IMR-90 (cell line): ENCODE measurements at regions not wholly inside any gene's neighbourhood (a gene's known extent, or its start where the extent isn't known, plus 50 kb on each side); places are given as distances from the start of the nearest gene placed in this dataset.

Experiments used
- ATAC-seq: fragments of 200-7000 bp; cut with Tn5 transposase; 2 replicates; pipeline ENCODE4 v1.9.1; 2020; ENCODE audit warnings: low read depth, mild to moderate bottlenecking, moderate library complexity
- BruUV-seq: library from RNA; stranded (reverse); fragments of 400-500 nt; replicated peaks from 2 replicates; lab custom pipeline; 2021; lab: Mats Ljungman, UMichigan
- CTCF ChIA-PET: fragments of 300-600 bp; formaldehyde crosslinking; extraction: SDS; loops from one replicate; lab custom pipeline; 2021; ENCODE audit warnings: antibody characterized with exemption; lab: Yijun Ruan, JAX
- POLR2A ChIA-PET: fragments of 300-600 bp; sonication (Branson Sonifier 250); formaldehyde crosslinking; loops from one replicate; lab custom pipeline; 2022; ENCODE audit warnings: antibody characterized with exemption; ENCODE audit not compliant: unreplicated experiment; lab: Charles Lee
- DNase-seq: peaks from one replicate; pipeline ENCODE4 v3.0.0; 2013
- H2AFZ ChIP-seq: replicated peaks from 2 replicates; pipeline ENCODE3; 2013; ENCODE audit warnings: low read length, mild to moderate bottlenecking; ENCODE audit not compliant: poor library complexity
- H2AK5ac ChIP-seq: 2 replicates; pipeline ENCODE4 v1.6.1; 2013; ENCODE audit warnings: low read depth, low read length, inconsistent platforms
- H2AK9ac ChIP-seq: replicated peaks from 2 replicates; pipeline ENCODE3; 2013; ENCODE audit warnings: mild to moderate bottlenecking, low read depth, low read length, moderate library complexity; ENCODE audit not compliant: poor library complexity
- H2BK120ac ChIP-seq: 2 replicates; pipeline ENCODE4 v1.6.1; 2013; ENCODE audit warnings: low read depth, low read length, inconsistent platforms
- H2BK15ac ChIP-seq: 3 replicates; pipeline ENCODE4 v1.6.1; 2013; ENCODE audit warnings: low read depth, low read length, inconsistent platforms
- H2BK20ac ChIP-seq: 2 replicates; pipeline ENCODE4 v1.6.1; 2013; ENCODE audit warnings: low read depth, mild to moderate bottlenecking, inconsistent platforms, low read length, moderate library complexity
- H2BK5ac ChIP-seq: 2 replicates; pipeline ENCODE4 v1.6.1; 2013; ENCODE audit warnings: mild to moderate bottlenecking, low read depth, low read length, inconsistent platforms; ENCODE audit not compliant: poor library complexity, severe bottlenecking
- H3K14ac ChIP-seq: replicated peaks from 2 replicates; pipeline ENCODE4 v1.6.1; 2013; ENCODE audit warnings: low read depth, low read length, inconsistent platforms
- H3K18ac ChIP-seq: 2 replicates; pipeline ENCODE4 v1.6.1; 2013; ENCODE audit warnings: low read depth, low read length, control low read depth
- H3K23ac ChIP-seq: 2 replicates; pipeline ENCODE4 v1.6.1; 2013; ENCODE audit warnings: low read depth, low read length, inconsistent platforms
- H3K27ac ChIP-seq: 2 replicates; pipeline ENCODE4 v1.5.1; 2013; ENCODE audit warnings: mild to moderate bottlenecking, control low read depth, low read length; ENCODE audit not compliant: insufficient read depth
- H3K27me3 ChIP-seq: 2 replicates; pipeline ENCODE4 v1.6.1; 2013; ENCODE audit warnings: low read length; ENCODE audit not compliant: control insufficient read depth, insufficient read depth
- H3K36me3 ChIP-seq: 2 replicates; pipeline ENCODE4 v1.6.1; 2013; ENCODE audit warnings: low read length, mixed read lengths; ENCODE audit not compliant: control insufficient read depth, insufficient read depth
- H3K4ac ChIP-seq: 2 replicates; pipeline ENCODE4 v1.6.1; 2013; ENCODE audit warnings: low read depth, low read length, inconsistent platforms
- H3K4me1 ChIP-seq: 2 replicates; pipeline ENCODE4 v1.6.1; 2013; ENCODE audit warnings: low read length, mixed read lengths; ENCODE audit not compliant: control insufficient read depth, insufficient read depth
- H3K4me2 ChIP-seq: 2 replicates; pipeline ENCODE4 v1.6.1; 2013; ENCODE audit warnings: low read depth, mild to moderate bottlenecking, control low read depth, low read length, moderate library complexity
- H3K4me3 ChIP-seq: 2 replicates; pipeline ENCODE4 v1.5.1; 2013; ENCODE audit warnings: low read depth, mild to moderate bottlenecking, control low read depth, low read length, moderate library complexity; ENCODE audit not compliant: insufficient read depth
- H3K56ac ChIP-seq: 2 replicates; pipeline ENCODE4 v1.6.1; 2013; ENCODE audit warnings: low read length, inconsistent platforms; ENCODE audit not compliant: insufficient read depth; ENCODE audit errors: extremely low read depth
- H3K79me1 ChIP-seq, 2 experiments: 2 replicates each; pipeline ENCODE4 v1.6.1; 2013; ENCODE audit warnings: low read length in 2 of 2, inconsistent platforms in 1 of 2, low read depth in 1 of 2
- H3K9ac ChIP-seq: 2 replicates; pipeline ENCODE4 v1.6.1; 2013; ENCODE audit warnings: low read depth, low read length, control low read depth
- H3K9me1 ChIP-seq: 2 replicates; pipeline ENCODE4 v1.6.1; 2013; ENCODE audit warnings: low read length, inconsistent platforms; ENCODE audit not compliant: insufficient read depth
- H3K9me3 ChIP-seq: 2 replicates; pipeline ENCODE4 v1.6.1; 2013; ENCODE audit warnings: low read length; ENCODE audit not compliant: control insufficient read depth, insufficient read depth
- H4K20me1 ChIP-seq: 2 replicates; pipeline ENCODE4 v1.6.1; 2013; ENCODE audit warnings: low read length, inconsistent platforms; ENCODE audit not compliant: insufficient read depth
- H4K5ac ChIP-seq: 2 replicates; pipeline ENCODE4 v1.6.1; 2013; ENCODE audit warnings: mild to moderate bottlenecking, low read depth, low read length, control low read depth
- H4K8ac ChIP-seq, 2 experiments: 2 replicates each; pipeline ENCODE4 v1.6.1; 2013; ENCODE audit warnings: low read depth in 2 of 2, low read length in 2 of 2, control low read depth in 1 of 2, inconsistent platforms in 1 of 2
- H4K91ac ChIP-seq: 2 replicates; pipeline ENCODE4 v1.6.1; 2013; ENCODE audit warnings: low read depth, low read length, inconsistent platforms; ENCODE audit not compliant: insufficient read depth
- BHLHE40 ChIP-seq: fragments of 150-350 bp; IDR thresholded peaks from 2 replicates; pipeline ENCODE4 v1.6.1; 2016; ENCODE audit warnings: mild to moderate bottlenecking, low read depth, low read length
- CEBPB ChIP-seq: IDR thresholded peaks from 2 replicates; pipeline ENCODE4 v1.6.1; 2012; ENCODE audit warnings: low read depth, low read length, improper control_type of control experiment
- CHD1 ChIP-seq: IDR thresholded peaks from 2 replicates; pipeline ENCODE4 v1.6.1; 2012; ENCODE audit warnings: low read depth, low read length, improper control_type of control experiment
- FOS ChIP-seq: fragments of 150-350 bp; IDR thresholded peaks from 2 replicates; pipeline ENCODE4 v1.6.1; 2016; ENCODE audit warnings: low read depth, low read length
- MAZ ChIP-seq: IDR thresholded peaks from 2 replicates; pipeline ENCODE4 v1.6.1; 2012; ENCODE audit warnings: low read depth, mild to moderate bottlenecking, low read length, improper control_type of control experiment, moderate library complexity, borderline replicate concordance
- MXI1 ChIP-seq: IDR thresholded peaks from 2 replicates; pipeline ENCODE4 v1.6.1; 2012; ENCODE audit warnings: low read depth, mild to moderate bottlenecking, low read length, moderate library complexity, borderline replicate concordance
- POLR2A ChIP-seq: IDR thresholded peaks from 2 replicates; pipeline ENCODE4 v1.6.1; 2012; ENCODE audit warnings: mild to moderate bottlenecking, low read depth, low read length
- SMC3 ChIP-seq: fragments of 150-350 bp; IDR thresholded peaks from 2 replicates; pipeline ENCODE4 v1.6.1; 2016; ENCODE audit warnings: low read depth, mild to moderate bottlenecking, antibody characterized with exemption, low read length, moderate library complexity
- WGBS, 2 experiments: methylation state at CpG; one replicate each; pipeline versions ENCODE4 v1.1.5 to v1.1.7; 2013; ENCODE audit warnings: missing lambda C conversion rate in 2 of 2; ENCODE audit not compliant: insufficient read length in 1 of 2; ENCODE audit errors: extremely low coverage in 2 of 2; 5-methylcytosine and 5-hydroxymethylcytosine counted together
- dilution Hi-C: fragments of 300-500 bp; cut with HindIII; formaldehyde crosslinking; loops from one replicate; pipeline ENCODE4 v1.14.3; 2018; ENCODE audit warnings: low sequenced_read_pairs; ENCODE audit not compliant: unreplicated experiment
- in situ Hi-C: fragments of 300-500 bp; cut with MboI; formaldehyde crosslinking; loops from 3 replicates; pipeline ENCODE4 v1.14.3; 2019; ENCODE audit warnings: low sequenced_read_pairs, inconsistent platforms, mixed read lengths
- intact Hi-C: fragments of 100-400 bp; cut with micrococcal nuclease; formaldehyde crosslinking; loops from 2 replicates; pipeline ENCODE4 v1.10.0; 2022

GRCh38 chr5:61613679-61614078, 281.6 kb downstream of the ZSWIM6 start:
- no peak overlapping the region for H2AK5ac ChIP-seq
- H4K5ac ChIP-seq: no peak overlapping the region
- H3K79me1 ChIP-seq: no peaks in the 10 kb centered on the region
- no peak overlapping the region for H3K9ac ChIP-seq
- no peak overlapping the region for H3K14ac ChIP-seq
- H3K56ac ChIP-seq: no peak overlapping the region
- no peak overlapping the region for H4K8ac ChIP-seq
- intact Hi-C loops: no loop called here
- H2AK9ac ChIP-seq: no peak overlapping the region
- no peak overlapping the region for H2BK20ac ChIP-seq
- no peaks in the 10 kb centered on the region for H3K36me3 ChIP-seq
- no peak for ATAC-seq
- no peak overlapping the region for H4K91ac ChIP-seq
- H3K4me2 ChIP-seq: no peak overlapping the region
- no peak overlapping the region for H3K18ac ChIP-seq
- 45% methylated on average over 4 of the region's 6 CpGs; no CpG with 5 or more reads in 1 of the 2 experiments for WGBS, 2 experiments
- H3K27me3 ChIP-seq: peaks cover 28% of the 10 kb centered on the region
- H2AFZ ChIP-seq: no peak overlapping the region
- no TSS peak for BruUV-seq
- POLR2A ChIA-PET: interaction anchor here (0.6 kb wide), 1 partner anchor 298 kb away, joined by 3 read pairs; no protein-coding TSS in a partner anchor
- no peak overlapping the region for H3K4me3 ChIP-seq
- no peak overlapping the region for H2BK15ac ChIP-seq
- no peak overlapping the region for H3K23ac ChIP-seq
- no peak overlapping the region for H3K27ac ChIP-seq
- H4K20me1 ChIP-seq: no peaks in the 10 kb centered on the region
- dilution Hi-C loops: no loop called here
- H2BK120ac ChIP-seq: no peak overlapping the region
- no peak for TF ChIP-seq MXI1
- TF ChIP-seq CHD1: no peak
- TF ChIP-seq BHLHE40: no peak
- TF ChIP-seq MAZ: no peak
- TF ChIP-seq FOS: no peak
- TF ChIP-seq SMC3: no peak
- no peak for TF ChIP-seq POLR2A
- no peak for TF ChIP-seq CEBPB
- no peak for DNase-seq
- no peak overlapping the region for H3K4ac ChIP-seq
- in situ Hi-C loops: no loop called here
- no peak overlapping the region for H2BK5ac ChIP-seq
- H3K9me1 ChIP-seq: no peaks in the 10 kb centered on the region
- CTCF ChIA-PET: interaction anchor here (0.6 kb wide), 1 partner anchor 204 kb away, joined by 3 read pairs; no protein-coding TSS in a partner anchor
- no peaks in the 10 kb centered on the region for H3K9me3 ChIP-seq
- H3K4me1 ChIP-seq: no peaks in the 10 kb centered on the region
